Glutamatergic neuron (in vitro differentiated cells): ENCODE measurements at regions not wholly inside any gene's neighbourhood (a gene's known extent, or its start where the extent isn't known, plus 50 kb on each side); places are given as distances from the start of the nearest gene placed in this dataset.

Source experiments
- DNase-seq: peaks from one replicate; pipeline ENCODE4 v3.0.0; 2022
- H3K27ac Mint-ChIP-seq: one replicate; pipeline ENCODE4 v1.8.0; 2020; ENCODE audit warnings: mild to moderate bottlenecking, mixed read lengths, inconsistent platforms; ENCODE audit not compliant: unreplicated experiment
- H3K27me3 Mint-ChIP-seq: one replicate; pipeline ENCODE4 v1.8.0; 2020; ENCODE audit warnings: mild to moderate bottlenecking, moderate library complexity, mixed read lengths, inconsistent platforms; ENCODE audit not compliant: unreplicated experiment
- H3K36me3 Mint-ChIP-seq: one replicate; pipeline ENCODE4 v1.8.0; 2020; ENCODE audit warnings: mild to moderate bottlenecking, mixed read lengths, inconsistent platforms; ENCODE audit not compliant: unreplicated experiment
- H3K4me1 Mint-ChIP-seq: one replicate; pipeline ENCODE4 v1.8.0; 2020; ENCODE audit warnings: mild to moderate bottlenecking, low read depth, mixed read lengths, inconsistent platforms; ENCODE audit not compliant: unreplicated experiment
- H3K4me3 Mint-ChIP-seq: one replicate; pipeline ENCODE4 v1.8.0; 2020; ENCODE audit warnings: mild to moderate bottlenecking, mixed read lengths, inconsistent platforms; ENCODE audit not compliant: unreplicated experiment
- H3K9me3 Mint-ChIP-seq: one replicate; pipeline ENCODE4 v1.8.0; 2020; ENCODE audit warnings: mild to moderate bottlenecking, moderate library complexity, mixed read lengths, inconsistent platforms; ENCODE audit not compliant: unreplicated experiment
- CTCF ChIP-seq: fragments of 200-600 bp; sonication (generic); IDR thresholded peaks from one replicate; pipeline ENCODE4 v1.5.0; 2021; ENCODE audit not compliant: partially characterized antibody, unreplicated experiment

- Mint-ChIP-seq H3K9me3 (no peaks in the 10 kb centered on the region), H3K27ac (no peak overlapping the region)
- no peak for TF ChIP-seq CTCF
Measured at GRCh38 chr12:105455261-105455660, 124.8 kb downstream of the C12orf75 start.

GRCh38 chr12:105457026-105457425 is 126.5 kb downstream of the C12orf75 start:
- no peak for DNase-seq
- Mint-ChIP-seq H3K27me3 (no peaks in the 10 kb centered on the region), H3K4me1 (peaks cover 6% of the 10 kb centered on the region), H3K27ac (no peak overlapping the region), H3K36me3 (peaks cover 4% of the 10 kb centered on the region), H3K9me3 (peaks cover 1% of the 10 kb centered on the region), H3K4me3 (no peak overlapping the region)
- TF ChIP-seq CTCF: no peak

More at GRCh38 chr12:105455261-105455660, 124.8 kb downstream of the C12orf75 start:
- peaks cover 3% of the 10 kb centered on the region for H3K4me1 Mint-ChIP-seq
- DNase-seq: no peak
- peaks cover 2% of the 10 kb centered on the region for H3K27me3 Mint-ChIP-seq
- H3K4me3 Mint-ChIP-seq: no peak overlapping the region
- H3K36me3 Mint-ChIP-seq: peaks cover 4% of the 10 kb centered on the region

- no peak for TF ChIP-seq CTCF
- peaks cover 12% of the 10 kb centered on the region for H3K4me1 Mint-ChIP-seq
- no peak for DNase-seq
- peaks cover 1% of the 10 kb centered on the region for H3K9me3 Mint-ChIP-seq
- H3K27ac Mint-ChIP-seq: no peak overlapping the region
- H3K36me3 Mint-ChIP-seq: peaks cover 4% of the 10 kb centered on the region
- H3K4me3 Mint-ChIP-seq: no peak overlapping the region
- peaks cover 1% of the 10 kb centered on the region for H3K27me3 Mint-ChIP-seq
Measured at GRCh38 chr12:105459760-105460330, 129.4 kb downstream of the C12orf75 start.

GRCh38 chr12:105461271-105461943 is 130.9 kb downstream of the C12orf75 start:
- Mint-ChIP-seq H3K4me3 (no peak overlapping the region), H3K27ac (peak overlapping the region; percentile 20), H3K27me3 (peaks cover 1% of the 10 kb centered on the region), H3K36me3 (peaks cover 4% of the 10 kb centered on the region), H3K4me1 (peaks cover 12% of the 10 kb centered on the region), H3K9me3 (peaks cover 1% of the 10 kb centered on the region)
- TF ChIP-seq CTCF: no peak
- no peak for DNase-seq
